SU-DHL-6 (cell line): ENCODE measurements at regions not wholly inside any gene's neighbourhood (a gene's known extent, or its start where the extent isn't known, plus 50 kb on each side); places are given as distances from the start of the nearest gene placed in this dataset.

ENCODE experiments used
- EZH2phosphoT487 ChIP-seq: fragments of 200-600 bp; sonication (generic), shearing (Covaris generic); conservative IDR thresholded peaks from 2 replicates; pipeline ENCODE4 v1.6.1; 2018; ENCODE audit warnings: mild to moderate bottlenecking, antibody characterized with exemption, low read length, moderate library complexity, mixed read lengths
- TF ChIP-seq, protein P1 (sequence below): fragments of 200-600 bp; sonication (generic); IDR thresholded peaks from one replicate; pipeline ENCODE4 v1.5.1; 2017; ENCODE audit warnings: antibody characterized with exemption, mild to moderate bottlenecking, low read length, moderate library complexity; ENCODE audit not compliant: insufficient read depth, poor library complexity, severe bottlenecking

DNA sequence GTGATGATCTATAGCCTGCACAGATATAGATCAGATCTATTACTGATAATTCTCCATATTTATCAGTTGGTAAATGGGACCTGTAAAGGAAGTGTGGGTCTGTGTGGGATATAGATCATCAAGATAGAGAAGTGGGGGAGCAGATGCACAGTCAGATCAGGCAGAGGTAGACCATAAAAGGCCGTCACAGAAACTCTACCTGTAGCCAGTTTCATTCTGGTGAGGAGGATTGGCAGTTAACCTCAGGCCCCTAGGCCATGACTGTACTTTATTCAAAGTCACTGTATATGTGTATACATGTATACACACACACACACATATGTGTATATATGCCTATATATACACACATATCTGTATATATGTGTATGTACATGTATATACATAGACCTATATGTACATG lies 69.1 kb downstream of the ADM start:
- TF ChIP-seq, protein P1, sequence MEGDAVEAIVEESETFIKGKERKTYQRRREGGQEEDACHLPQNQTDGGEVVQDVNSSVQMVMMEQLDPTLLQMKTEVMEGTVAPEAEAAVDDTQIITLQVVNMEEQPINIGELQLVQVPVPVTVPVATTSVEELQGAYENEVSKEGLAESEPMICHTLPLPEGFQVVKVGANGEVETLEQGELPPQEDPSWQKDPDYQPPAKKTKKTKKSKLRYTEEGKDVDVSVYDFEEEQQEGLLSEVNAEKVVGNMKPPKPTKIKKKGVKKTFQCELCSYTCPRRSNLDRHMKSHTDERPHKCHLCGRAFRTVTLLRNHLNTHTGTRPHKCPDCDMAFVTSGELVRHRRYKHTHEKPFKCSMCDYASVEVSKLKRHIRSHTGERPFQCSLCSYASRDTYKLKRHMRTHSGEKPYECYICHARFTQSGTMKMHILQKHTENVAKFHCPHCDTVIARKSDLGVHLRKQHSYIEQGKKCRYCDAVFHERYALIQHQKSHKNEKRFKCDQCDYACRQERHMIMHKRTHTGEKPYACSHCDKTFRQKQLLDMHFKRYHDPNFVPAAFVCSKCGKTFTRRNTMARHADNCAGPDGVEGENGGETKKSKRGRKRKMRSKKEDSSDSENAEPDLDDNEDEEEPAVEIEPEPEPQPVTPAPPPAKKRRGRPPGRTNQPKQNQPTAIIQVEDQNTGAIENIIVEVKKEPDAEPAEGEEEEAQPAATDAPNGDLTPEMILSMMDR, result no peak
- no peak for TF ChIP-seq EZH2phosphoT487
